Astrocyte of the spinal cord (primary cell): ENCODE measurements at regions not wholly inside any gene's neighbourhood (a gene's known extent, or its start where the extent isn't known, plus 50 kb on each side); places are given as distances from the start of the nearest gene placed in this dataset.
A peak's percentile ranks its signal among the peaks of the same experiment; 100 is the strongest.

Experiments used
- DNase-seq: peaks from one replicate; pipeline ENCODE4 v3.0.0; 2011; ENCODE audit warnings: low read depth, low spot score
- H3K4me3 ChIP-seq: 2 replicates; pipeline ENCODE4 v1.5.1; 2011; ENCODE audit warnings: low read depth, mild to moderate bottlenecking, low read length, moderate library complexity
- in situ Hi-C: cut with HindIII; loops from 2 replicates; pipeline ENCODE4 v1.10.0; 2017; ENCODE audit warnings: low sequenced_read_pairs
- TF ChIP-seq, protein P1 (sequence below): IDR thresholded peaks from 2 replicates; pipeline ENCODE4 v1.5.1; 2012; ENCODE audit warnings: low read depth, mild to moderate bottlenecking, low read length, inconsistent platforms

DNA sequence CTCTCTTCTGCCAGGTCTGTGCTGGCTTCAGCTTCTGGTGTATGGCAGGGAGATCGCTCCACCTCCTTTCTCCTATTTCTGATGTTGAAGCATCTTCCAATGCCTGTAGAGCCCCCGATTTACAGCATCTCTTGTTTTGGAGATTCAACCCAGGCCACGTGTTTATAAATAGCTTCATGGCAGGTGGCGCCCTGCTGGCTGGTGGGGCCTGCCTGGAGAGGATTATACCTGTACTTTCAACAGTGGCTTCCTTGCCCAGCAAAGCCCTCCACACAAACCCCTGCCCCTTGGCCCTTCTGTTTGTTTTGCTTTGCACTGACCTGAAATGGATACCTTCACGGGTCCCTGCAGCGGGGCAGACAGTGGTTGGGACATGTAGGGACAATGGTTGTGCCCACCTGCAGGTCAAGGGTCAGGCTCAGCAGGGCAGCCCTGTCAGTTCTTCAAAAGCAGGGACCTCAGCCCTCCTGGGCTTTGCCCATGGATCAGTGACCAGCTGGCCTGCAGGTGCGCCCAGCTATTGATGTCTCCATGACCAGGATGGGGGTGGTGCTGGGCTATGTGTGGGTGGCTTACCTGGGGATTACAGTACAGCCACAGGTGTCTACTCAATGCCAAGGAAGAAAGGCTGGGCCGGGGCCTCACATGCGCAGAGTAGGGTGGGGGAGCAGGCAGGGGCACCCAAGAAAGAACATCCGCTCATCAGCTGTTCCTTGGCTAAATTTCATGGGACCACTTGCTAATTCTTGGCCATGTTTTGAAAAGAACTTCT lies 112.7 kb upstream of the PRR23C start:
- no peak for DNase-seq
- in situ Hi-C loops = no loop called here
- TF ChIP-seq, protein P1, sequence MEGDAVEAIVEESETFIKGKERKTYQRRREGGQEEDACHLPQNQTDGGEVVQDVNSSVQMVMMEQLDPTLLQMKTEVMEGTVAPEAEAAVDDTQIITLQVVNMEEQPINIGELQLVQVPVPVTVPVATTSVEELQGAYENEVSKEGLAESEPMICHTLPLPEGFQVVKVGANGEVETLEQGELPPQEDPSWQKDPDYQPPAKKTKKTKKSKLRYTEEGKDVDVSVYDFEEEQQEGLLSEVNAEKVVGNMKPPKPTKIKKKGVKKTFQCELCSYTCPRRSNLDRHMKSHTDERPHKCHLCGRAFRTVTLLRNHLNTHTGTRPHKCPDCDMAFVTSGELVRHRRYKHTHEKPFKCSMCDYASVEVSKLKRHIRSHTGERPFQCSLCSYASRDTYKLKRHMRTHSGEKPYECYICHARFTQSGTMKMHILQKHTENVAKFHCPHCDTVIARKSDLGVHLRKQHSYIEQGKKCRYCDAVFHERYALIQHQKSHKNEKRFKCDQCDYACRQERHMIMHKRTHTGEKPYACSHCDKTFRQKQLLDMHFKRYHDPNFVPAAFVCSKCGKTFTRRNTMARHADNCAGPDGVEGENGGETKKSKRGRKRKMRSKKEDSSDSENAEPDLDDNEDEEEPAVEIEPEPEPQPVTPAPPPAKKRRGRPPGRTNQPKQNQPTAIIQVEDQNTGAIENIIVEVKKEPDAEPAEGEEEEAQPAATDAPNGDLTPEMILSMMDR = no peak
- H3K4me3 ChIP-seq = no peak overlapping the region

DNA sequence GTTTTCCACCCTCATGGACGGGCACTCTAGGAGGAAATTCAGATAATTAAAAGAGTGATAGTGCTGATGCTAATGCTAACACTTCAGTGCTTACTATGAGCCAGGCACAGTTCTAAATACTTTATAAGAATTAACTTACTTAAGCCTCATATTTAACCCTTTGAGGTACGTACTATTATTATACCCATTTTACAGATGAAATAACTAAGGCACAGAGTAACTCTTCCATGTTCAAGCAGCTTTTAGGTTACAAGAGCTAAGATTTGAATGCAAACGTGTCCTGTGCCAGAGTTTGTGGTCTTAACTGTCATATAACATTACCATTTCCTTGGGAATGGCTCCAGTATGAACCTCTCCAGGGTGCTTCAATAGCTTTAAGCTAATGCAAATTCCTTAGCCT lies 114.7 kb upstream of the PRR23C start:
- H3K4me3 ChIP-seq = no peak overlapping the region
- TF ChIP-seq, protein P1 = no peak
- in situ Hi-C loops = no loop called here

DNA sequence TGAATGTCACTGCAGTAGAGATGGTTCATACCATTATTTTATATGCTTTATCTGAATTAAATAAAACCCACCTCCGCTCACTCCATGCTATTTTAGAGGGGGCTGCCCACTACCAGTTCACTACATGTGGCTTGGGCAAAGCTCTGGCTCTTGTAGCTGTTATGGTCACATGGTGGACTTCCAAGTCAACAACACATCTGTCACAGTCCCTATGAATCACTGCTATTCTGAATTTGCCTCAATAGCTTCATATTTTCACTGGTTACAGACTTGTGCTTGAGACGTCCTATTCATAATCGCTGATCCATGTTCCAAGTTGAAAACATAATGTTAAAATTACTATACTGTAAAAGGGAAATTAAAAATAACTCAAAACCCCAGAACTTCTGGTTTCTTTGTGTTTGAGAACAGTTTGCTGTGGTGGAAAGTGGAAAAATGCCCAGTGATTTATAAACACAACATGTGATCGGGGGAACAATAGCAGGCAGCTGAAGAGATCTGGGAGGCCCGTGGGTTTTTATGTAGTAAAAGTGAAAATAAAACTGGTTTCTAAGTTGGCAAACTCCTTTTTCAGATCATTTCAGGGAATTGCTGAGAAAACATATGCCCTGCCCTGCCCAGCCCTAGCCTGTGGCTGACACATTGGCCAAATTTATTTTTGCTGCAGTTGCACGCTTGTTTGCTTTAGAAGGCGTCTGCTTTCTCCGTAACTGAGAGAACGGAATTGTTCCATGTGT lies 128.8 kb upstream of the PRR23C start:
- peak overlapping the region; percentile 17 for H3K4me3 ChIP-seq
- TF ChIP-seq, protein P1 = no peak
- in situ Hi-C loops = no loop called here
- DNase-seq = peak; percentile 49

More for the DNA sequence above, 114.7 kb upstream of the PRR23C start:
- DNase-seq = no peak

DNA sequence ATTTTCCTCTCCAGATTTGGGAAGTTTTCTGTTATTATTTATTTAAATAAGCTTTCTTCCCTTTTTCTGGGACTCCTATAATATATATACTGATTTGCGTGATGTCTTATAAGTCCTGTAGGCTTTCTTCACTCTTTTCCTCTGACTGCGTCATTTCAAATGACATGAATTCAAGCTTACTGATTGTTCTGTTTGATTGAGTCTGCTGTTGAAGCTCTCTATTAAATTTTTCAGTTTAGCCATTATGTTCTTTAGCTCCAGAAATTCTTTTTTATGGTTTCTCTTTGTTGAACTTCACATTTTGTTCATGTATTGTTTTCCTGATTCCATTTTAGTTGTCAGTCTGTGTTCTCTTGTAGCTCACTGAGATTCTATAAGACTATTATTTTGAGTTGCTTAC lies 135.8 kb upstream of the PRR23C start:
- no peak for DNase-seq
- H3K4me3 ChIP-seq = no peak overlapping the region
- in situ Hi-C loops = no loop called here
- TF ChIP-seq, protein P1 = no peak

DNA sequence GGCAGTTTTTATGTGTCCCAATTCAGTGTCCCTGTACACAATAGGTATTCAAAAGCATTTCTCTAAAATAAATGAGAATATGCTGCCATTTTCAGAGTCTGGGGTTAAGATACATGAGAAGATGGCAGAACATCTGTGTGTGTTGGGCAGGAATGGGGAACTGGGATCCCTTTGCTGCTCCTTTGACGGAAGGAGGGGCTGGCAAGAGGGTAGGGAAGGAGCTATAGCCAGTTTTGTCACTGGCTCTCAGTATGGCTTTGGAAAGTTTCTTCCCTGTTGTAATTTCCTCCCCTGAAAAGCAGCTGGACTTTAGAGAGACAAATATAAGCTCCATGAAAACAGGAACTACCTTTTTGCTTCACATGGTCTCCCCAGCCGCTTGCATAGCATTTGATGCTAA lies 137.5 kb upstream of the PRR23C start:
- in situ Hi-C loops = no loop called here
- H3K4me3 ChIP-seq = no peak overlapping the region
- no peak for DNase-seq
- TF ChIP-seq, protein P1 = no peak

DNA sequence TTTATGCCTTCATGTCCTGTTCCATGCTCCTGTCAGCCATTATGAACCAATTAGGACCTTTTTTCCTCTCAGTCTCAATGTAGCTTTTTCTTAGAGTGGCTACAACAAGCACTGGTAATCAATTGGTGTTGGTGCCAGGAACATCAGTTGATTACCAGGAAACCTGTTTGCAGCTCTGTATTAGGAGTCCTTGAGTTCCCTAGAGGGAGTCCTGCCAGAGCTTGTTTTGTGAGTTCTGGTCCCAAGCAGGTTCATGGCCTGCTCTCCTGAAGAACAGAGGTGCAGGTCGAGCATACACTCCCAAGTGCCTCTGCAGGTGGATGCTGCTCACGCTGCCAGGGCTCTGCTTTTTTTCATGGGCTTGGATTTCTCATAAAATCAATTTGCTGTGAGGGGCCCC lies 137.9 kb upstream of the PRR23C start:
- in situ Hi-C loops = no loop called here
- DNase-seq = no peak
- no peak overlapping the region for H3K4me3 ChIP-seq
- TF ChIP-seq, protein P1 = no peak
